ENCODE measurements at regions not wholly inside any gene's neighbourhood (a gene's known extent, or its start where the extent isn't known, plus 50 kb on each side); places are given as distances from the start of the nearest gene placed in this dataset.
"Not testable (repeated sequence)": the region's sequence is repeated elsewhere in the genome, so short reads cannot be mapped to it uniquely, and the experiment has no call there.

DNA sequence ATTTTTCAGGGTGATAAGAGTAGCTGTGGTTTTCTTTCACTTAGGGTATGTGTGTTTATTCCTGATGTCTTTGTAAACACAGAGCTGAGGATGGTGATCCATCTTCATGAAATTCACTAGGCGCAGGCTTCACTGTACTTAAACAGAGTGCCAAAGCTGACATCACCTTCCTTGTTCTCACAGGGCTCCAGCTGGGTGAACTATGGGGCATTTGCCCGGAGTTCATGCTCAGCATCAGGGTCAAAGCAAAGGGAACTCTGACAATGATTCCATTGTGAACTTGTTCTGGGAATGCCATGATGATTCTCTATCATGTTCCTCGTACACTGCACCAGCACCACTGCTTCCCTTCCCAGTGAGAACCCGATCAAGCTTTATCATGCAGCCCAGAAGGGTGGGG lies 184.8 kb upstream of the P2RY1 start:
- Histone ChIP-seq H3K27me3 (replicated peaks; ENCODE audit: control insufficient read depth, insufficient read depth, low read length) (no peaks in the 10 kb centered on the region), H3K4me1 (0 out of 2 replicates have a peak, but pooled peaks cover 5% of the 10 kb centered on the region), H3K36me3 (ENCODE audit: control insufficient read depth, insufficient read depth, low read length) (no peaks in the 10 kb centered on the region), H3K9me3 (no peaks in the 10 kb centered on the region), H3K4me3 (ENCODE audit: low read depth, low read length) (no peak overlapping the region)
- intact Hi-C loops (cut with micrococcal nuclease; ENCODE audit: unreplicated experiment) = no loop called here
- DNase-seq = no peak
- ChIA-PET CTCF (no interaction called here), POLR2A (no interaction called here)
- H3K9me3 Mint-ChIP-seq (ENCODE audit: unreplicated experiment) = no peaks in the 10 kb centered on the region
- no peaks in the 10 kb centered on the region for H3K27me3 Mint-ChIP-seq (ENCODE audit: insufficient read depth, unreplicated experiment)
- BruUV-seq (replicated peaks) = no TSS peak
- TF ChIP-seq CTCF (IDR thresholded peaks at IDR 0.05; ENCODE audit: insufficient read depth in 1 of 2, low read depth in 1 of 2, low read length in 1 of 2, severe bottlenecking in 1 of 2, unreplicated experiment in 1 of 2) = no peak
- H3K4me3 Mint-ChIP-seq (ENCODE audit: unreplicated experiment) = no peak overlapping the region
- H3K4me1 Mint-ChIP-seq (ENCODE audit: low read depth, unreplicated experiment) = no peaks in the 10 kb centered on the region
- H3K27ac Mint-ChIP-seq (ENCODE audit: unreplicated experiment) = no peak overlapping the region
- no peaks in the 10 kb centered on the region for H3K36me3 Mint-ChIP-seq (ENCODE audit: insufficient read depth, unreplicated experiment)

DNA sequence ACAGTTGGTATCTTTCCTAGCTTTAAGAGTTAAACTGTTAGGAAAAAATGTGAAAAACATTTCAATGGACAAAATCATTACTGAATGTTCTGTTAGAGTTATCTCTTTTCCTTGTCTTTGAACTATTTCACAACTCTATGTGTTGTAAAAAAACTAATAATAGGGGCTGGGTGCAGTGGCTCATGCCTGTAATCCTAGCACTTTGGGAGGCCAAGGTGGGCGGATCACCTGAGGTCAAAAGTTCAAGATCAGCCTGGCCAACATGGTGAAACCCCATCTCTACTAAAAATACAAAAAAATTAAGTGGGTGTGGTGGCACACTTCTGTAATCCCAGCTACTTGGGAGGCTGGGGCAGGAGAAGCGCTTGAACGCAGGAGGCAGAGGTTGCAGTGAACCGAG lies 184.0 kb upstream of the P2RY1 start:
- H3K27me3 Mint-ChIP-seq (ENCODE audit: insufficient read depth, unreplicated experiment); H3K9me3 Mint-ChIP-seq (ENCODE audit: unreplicated experiment); H3K4me1 ChIP-seq; H3K4me3 Mint-ChIP-seq (ENCODE audit: unreplicated experiment); H3K9me3 ChIP-seq; H3K27ac Mint-ChIP-seq (ENCODE audit: unreplicated experiment); intact Hi-C loops (cut with micrococcal nuclease; ENCODE audit: unreplicated experiment); POLR2A ChIA-PET; H3K36me3 Mint-ChIP-seq (ENCODE audit: insufficient read depth, unreplicated experiment); H3K4me3 ChIP-seq (ENCODE audit: low read depth, low read length); H3K36me3 ChIP-seq (ENCODE audit: control insufficient read depth, insufficient read depth, low read length); H3K4me1 Mint-ChIP-seq (ENCODE audit: low read depth, unreplicated experiment); H3K27me3 ChIP-seq (replicated peaks; ENCODE audit: control insufficient read depth, insufficient read depth, low read length); BruUV-seq (replicated peaks); CTCF ChIA-PET: not testable (repeated sequence)
- peak in 1 of 2 experiments; percentile 2 for DNase-seq

- TF ChIP-seq CTCF (IDR thresholded peaks at IDR 0.05; ENCODE audit: insufficient read depth in 1 of 2, low read depth in 1 of 2, low read length in 1 of 2, severe bottlenecking in 1 of 2, unreplicated experiment in 1 of 2) = no peak
- Histone ChIP-seq H3K36me3 (ENCODE audit: control insufficient read depth, insufficient read depth, low read length) (no peaks in the 10 kb centered on the region), H3K4me1 (no peaks in the 10 kb centered on the region), H3K4me3 (ENCODE audit: low read depth, low read length) (no peak overlapping the region), H3K27me3 (replicated peaks; ENCODE audit: control insufficient read depth, insufficient read depth, low read length) (no peaks in the 10 kb centered on the region), H3K9me3 (no peaks in the 10 kb centered on the region)
- DNase-seq = no peak
- intact Hi-C loops (cut with micrococcal nuclease; ENCODE audit: unreplicated experiment) = no loop called here
- CTCF ChIA-PET = no interaction called here
- Mint-ChIP-seq H3K4me1 (ENCODE audit: low read depth, unreplicated experiment) (no peaks in the 10 kb centered on the region), H3K27ac (ENCODE audit: unreplicated experiment) (no peak overlapping the region), H3K36me3 (ENCODE audit: insufficient read depth, unreplicated experiment) (no peaks in the 10 kb centered on the region), H3K27me3 (ENCODE audit: insufficient read depth, unreplicated experiment) (no peaks in the 10 kb centered on the region), H3K4me3 (ENCODE audit: unreplicated experiment) (no peak overlapping the region), H3K9me3 (ENCODE audit: unreplicated experiment) (no peaks in the 10 kb centered on the region)
- no TSS peak for BruUV-seq (replicated peaks)
- POLR2A ChIA-PET = no interaction called here
These were observed 178.5 kb upstream of the P2RY1 start for GRCh38 chr3:152656214-152656971.

DNA sequence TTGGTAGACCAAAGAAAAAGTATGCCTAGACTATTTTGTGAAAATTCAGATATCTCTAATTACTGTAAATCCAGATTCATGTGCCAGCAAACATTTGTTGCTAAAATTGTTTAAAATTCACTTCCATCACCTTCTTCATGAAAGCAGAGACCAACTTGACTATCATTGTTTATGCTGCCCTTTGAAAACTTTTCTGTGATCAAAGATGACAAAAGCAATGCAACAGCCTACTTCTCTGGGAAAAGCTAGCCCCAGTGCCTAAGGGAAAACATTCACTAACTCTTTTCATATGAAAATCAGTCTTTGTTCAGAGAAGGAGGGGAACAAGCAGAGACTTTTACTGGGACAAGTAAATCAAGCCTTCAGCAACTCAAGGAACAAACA lies 178.0 kb upstream of the P2RY1 start:
- CTCF ChIA-PET = no interaction called here
- no peak for TF ChIP-seq CTCF (IDR thresholded peaks at IDR 0.05; ENCODE audit: insufficient read depth in 1 of 2, low read depth in 1 of 2, low read length in 1 of 2, severe bottlenecking in 1 of 2, unreplicated experiment in 1 of 2)
- H3K36me3 ChIP-seq (ENCODE audit: control insufficient read depth, insufficient read depth, low read length) = no peaks in the 10 kb centered on the region
- POLR2A ChIA-PET = no interaction called here
- Mint-ChIP-seq H3K27ac (ENCODE audit: unreplicated experiment) (no peak overlapping the region), H3K36me3 (ENCODE audit: insufficient read depth, unreplicated experiment) (no peaks in the 10 kb centered on the region), H3K9me3 (ENCODE audit: unreplicated experiment) (no peaks in the 10 kb centered on the region), H3K27me3 (ENCODE audit: insufficient read depth, unreplicated experiment) (no peaks in the 10 kb centered on the region), H3K4me3 (ENCODE audit: unreplicated experiment) (no peak overlapping the region), H3K4me1 (ENCODE audit: low read depth, unreplicated experiment) (no peaks in the 10 kb centered on the region)
- no peak for DNase-seq
- no peaks in the 10 kb centered on the region for H3K27me3 ChIP-seq (replicated peaks; ENCODE audit: control insufficient read depth, insufficient read depth, low read length)
- intact Hi-C loops (cut with micrococcal nuclease; ENCODE audit: unreplicated experiment) = no loop called here
- no TSS peak for BruUV-seq (replicated peaks)
- H3K4me1 ChIP-seq = no peaks in the 10 kb centered on the region
- no peak overlapping the region for H3K4me3 ChIP-seq (ENCODE audit: low read depth, low read length)
- H3K9me3 ChIP-seq = peaks cover 4% of the 10 kb centered on the region; the same call in 1 of the 2 replicates

All from Caco-2 (cell line).